H1 (cell line): ENCODE measurements at regions not wholly inside any gene's neighbourhood (a gene's known extent, or its start where the extent isn't known, plus 50 kb on each side); places are given as distances from the start of the nearest gene placed in this dataset.

Source experiments
- CHD7 ChIP-seq: fragments of 300-600 bp; sonication (generic); IDR thresholded peaks from 2 replicates; pipeline ENCODE4 v1.7.1; 2012; ENCODE audit warnings: low read length, moderate library complexity, mild to moderate bottlenecking, inconsistent platforms; ENCODE audit not compliant: insufficient replicate concordance

DNA sequence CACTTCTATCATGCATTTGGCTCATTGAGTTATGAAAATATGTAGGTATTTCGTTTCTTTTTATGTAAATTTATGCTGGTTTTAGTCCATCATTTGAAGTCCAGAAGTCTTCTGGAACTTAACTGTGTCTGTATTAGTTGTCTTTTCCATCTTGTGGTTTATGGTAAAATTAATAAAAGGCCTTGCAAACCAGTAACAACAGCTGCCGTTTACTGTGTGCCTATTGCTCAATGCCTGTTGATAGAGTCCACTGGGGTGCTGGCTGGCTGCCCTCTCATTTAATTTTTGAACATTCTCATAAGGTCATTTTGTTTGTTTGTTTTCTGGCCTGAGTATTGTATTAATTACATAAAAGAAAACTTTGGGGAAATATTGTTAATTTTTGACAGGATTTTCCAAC lies 98.0 kb downstream of the NAA11 start (continued):
- TF ChIP-seq CHD7 = no peak
